HepG2 (cell line): ENCODE measurements at regions not wholly inside any gene's neighbourhood (a gene's known extent, or its start where the extent isn't known, plus 50 kb on each side); places are given as distances from the start of the nearest gene placed in this dataset.

ENCODE experiments used
- CHD4 ChIP-seq: fragments of 200-600 bp; sonication (generic); IDR thresholded peaks from 2 replicates; pipeline ENCODE4 v1.7.0; 2017; ENCODE audit warnings: mild to moderate bottlenecking, low read length, borderline replicate concordance
- FOXO1 ChIP-seq: sonication (generic); formaldehyde crosslinking; IDR thresholded peaks from 2 replicates; pipeline ENCODE4 v1.4.0; 2020; ENCODE audit warnings: missing genetic modification reagents
- HNF4G ChIP-seq, 2 experiments: sonication (generic) in 1 of 2; formaldehyde crosslinking in 1 of 2; IDR thresholded peaks; 2 replicates each; pipeline versions ENCODE4 v1.4.0 to v1.6.1; 2011 to 2020; ENCODE audit warnings: borderline replicate concordance in 2 of 2, low read depth in 2 of 2, mild to moderate bottlenecking in 2 of 2, low read length in 1 of 2, missing genetic modification reagents in 1 of 2, moderate library complexity in 1 of 2
- KLF12 ChIP-seq: sonication (generic); formaldehyde crosslinking; IDR thresholded peaks from 2 replicates; pipeline ENCODE4 v1.4.0; 2020; ENCODE audit warnings: missing genetic modification reagents, borderline replicate concordance
- KLF13 ChIP-seq: sonication (generic); formaldehyde crosslinking; IDR thresholded peaks from 2 replicates; pipeline ENCODE4 v1.4.0; 2020; ENCODE audit warnings: mild to moderate bottlenecking, missing genetic modification reagents
- MIXL1 ChIP-seq: IDR thresholded peaks from 2 replicates; pipeline ENCODE4 v1.6.1; 2016
- PPARG ChIP-seq: conservative IDR thresholded peaks from 2 replicates; pipeline ENCODE4 v1.6.1; 2016; ENCODE audit warnings: missing biosample characterization, missing genetic modification reagents
- SP5 ChIP-seq: IDR thresholded peaks from 2 replicates; pipeline ENCODE4 v1.6.1; 2016; ENCODE audit warnings: low read depth, borderline replicate concordance
- TARDBP ChIP-seq: sonication (generic); formaldehyde crosslinking; IDR thresholded peaks from 2 replicates; pipeline ENCODE4 v1.8.0; 2022; ENCODE audit warnings: mild to moderate bottlenecking, missing genetic modification reagents
- ZBTB8A ChIP-seq: sonication (generic); formaldehyde crosslinking; IDR thresholded peaks from 2 replicates; pipeline ENCODE4 v1.4.0; 2020; ENCODE audit warnings: mild to moderate bottlenecking, low read depth, missing genetic modification reagents, borderline replicate concordance
- ZFP36L2 ChIP-seq: sonication (generic); formaldehyde crosslinking; IDR thresholded peaks from 2 replicates; pipeline ENCODE4 v1.4.0; 2020; ENCODE audit warnings: missing genetic modification reagents
- ZMYM3 ChIP-seq: sonication (generic); formaldehyde crosslinking; IDR thresholded peaks from 2 replicates; pipeline ENCODE4 v1.5.1; 2020; ENCODE audit warnings: mild to moderate bottlenecking, missing genetic modification reagents
- ZNF136 ChIP-seq: sonication (generic); formaldehyde crosslinking; IDR thresholded peaks from 2 replicates; pipeline ENCODE4 v1.8.1; 2022; ENCODE audit warnings: low read depth, mild to moderate bottlenecking, moderate library complexity, missing genetic modification reagents
- ZNF138 ChIP-seq: sonication (generic); formaldehyde crosslinking; IDR thresholded peaks from 2 replicates; pipeline ENCODE4 v1.5.0; 2020; ENCODE audit warnings: mild to moderate bottlenecking, low read depth, missing genetic modification reagents
- ZNF660 ChIP-seq: sonication (generic); formaldehyde crosslinking; IDR thresholded peaks from 2 replicates; pipeline ENCODE4 v1.5.1; 2020; ENCODE audit warnings: mild to moderate bottlenecking, low read depth, missing genetic modification reagents, borderline replicate concordance
- ZNF678 ChIP-seq: sonication (generic); formaldehyde crosslinking; IDR thresholded peaks from 2 replicates; pipeline ENCODE4 v1.4.0; 2020; ENCODE audit warnings: mild to moderate bottlenecking, missing genetic modification reagents
- ZNF703 ChIP-seq: sonication (generic); formaldehyde crosslinking; IDR thresholded peaks from 2 replicates; pipeline ENCODE4 v1.5.1; 2020; ENCODE audit warnings: missing genetic modification reagents, mild to moderate bottlenecking, moderate library complexity, borderline replicate concordance
- TF ChIP-seq, protein P1 (sequence below): sonication (generic); formaldehyde crosslinking; IDR thresholded peaks from 2 replicates; pipeline ENCODE4 v1.4.0; 2020; ENCODE audit warnings: missing genetic modification reagents
- TF ChIP-seq, protein P2 (sequence below): sonication (generic); formaldehyde crosslinking; IDR thresholded peaks from 2 replicates; pipeline ENCODE4 v1.5.1; 2020; ENCODE audit warnings: mild to moderate bottlenecking, missing genetic modification reagents, borderline replicate concordance
- TF ChIP-seq, protein P3 (sequence below): sonication (generic); formaldehyde crosslinking; IDR thresholded peaks from 2 replicates; pipeline ENCODE4 v1.5.0; 2020; ENCODE audit warnings: mild to moderate bottlenecking, missing genetic modification reagents, borderline replicate concordance
- TF ChIP-seq, protein P4 (sequence below): fragments of 450-650 bp; IDR thresholded peaks from 2 replicates; pipeline ENCODE4 v1.6.1; 2016
- TF ChIP-seq, protein P5 (sequence below): IDR thresholded peaks from 2 replicates; pipeline ENCODE4 v1.6.1; 2016; ENCODE audit warnings: missing genetic modification reagents, missing compliant biosample characterization

DNA sequence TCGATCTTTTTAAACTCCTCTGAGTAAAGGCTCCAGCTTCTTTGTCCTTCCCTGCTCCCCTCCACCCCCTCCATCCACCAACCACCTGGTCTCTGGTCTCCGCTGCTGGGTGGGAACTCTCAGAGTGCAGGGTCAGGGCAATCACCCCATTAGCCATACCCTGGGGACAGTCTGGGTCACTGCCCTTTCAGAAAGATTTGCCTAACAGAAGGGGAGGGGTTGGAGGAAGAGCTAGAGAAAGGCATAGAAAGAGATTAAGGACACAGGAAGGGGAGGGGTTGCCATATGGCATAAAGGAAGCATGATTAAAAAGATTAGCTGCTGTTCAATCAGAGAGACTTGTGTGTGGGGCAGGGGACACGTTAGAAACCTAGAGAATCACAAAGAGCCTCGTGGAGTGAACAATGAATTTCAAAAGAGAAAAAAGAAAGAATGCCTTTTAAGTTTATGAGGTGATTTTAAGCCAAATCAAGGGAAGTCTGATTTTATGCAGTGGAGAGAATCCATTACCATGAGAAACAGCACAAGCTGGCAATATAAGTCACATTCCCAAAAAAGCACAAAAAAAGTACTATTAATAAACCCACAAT lies 115.5 kb upstream of the ACSL4 start (continued):
- TF ChIP-seq, protein P1, sequence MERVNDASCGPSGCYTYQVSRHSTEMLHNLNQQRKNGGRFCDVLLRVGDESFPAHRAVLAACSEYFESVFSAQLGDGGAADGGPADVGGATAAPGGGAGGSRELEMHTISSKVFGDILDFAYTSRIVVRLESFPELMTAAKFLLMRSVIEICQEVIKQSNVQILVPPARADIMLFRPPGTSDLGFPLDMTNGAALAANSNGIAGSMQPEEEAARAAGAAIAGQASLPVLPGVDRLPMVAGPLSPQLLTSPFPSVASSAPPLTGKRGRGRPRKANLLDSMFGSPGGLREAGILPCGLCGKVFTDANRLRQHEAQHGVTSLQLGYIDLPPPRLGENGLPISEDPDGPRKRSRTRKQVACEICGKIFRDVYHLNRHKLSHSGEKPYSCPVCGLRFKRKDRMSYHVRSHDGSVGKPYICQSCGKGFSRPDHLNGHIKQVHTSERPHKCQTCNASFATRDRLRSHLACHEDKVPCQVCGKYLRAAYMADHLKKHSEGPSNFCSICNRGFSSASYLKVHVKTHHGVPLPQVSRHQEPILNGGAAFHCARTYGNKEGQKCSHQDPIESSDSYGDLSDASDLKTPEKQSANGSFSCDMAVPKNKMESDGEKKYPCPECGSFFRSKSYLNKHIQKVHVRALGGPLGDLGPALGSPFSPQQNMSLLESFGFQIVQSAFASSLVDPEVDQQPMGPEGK (CRISPR knock-in tag) = peak; percentile 25
- no peak for TF ChIP-seq FOXO1 (CRISPR knock-in tag)
- TF ChIP-seq MIXL1 (CRISPR knock-in tag) = 0 out of 2 replicates have a peak, but pooled peaks have one; percentile 42
- TF ChIP-seq ZNF660 = no peak
- no peak for TF ChIP-seq ZNF136 (CRISPR knock-in tag)
- TF ChIP-seq KLF12 (CRISPR knock-in tag) = no peak
- TF ChIP-seq, protein P2, sequence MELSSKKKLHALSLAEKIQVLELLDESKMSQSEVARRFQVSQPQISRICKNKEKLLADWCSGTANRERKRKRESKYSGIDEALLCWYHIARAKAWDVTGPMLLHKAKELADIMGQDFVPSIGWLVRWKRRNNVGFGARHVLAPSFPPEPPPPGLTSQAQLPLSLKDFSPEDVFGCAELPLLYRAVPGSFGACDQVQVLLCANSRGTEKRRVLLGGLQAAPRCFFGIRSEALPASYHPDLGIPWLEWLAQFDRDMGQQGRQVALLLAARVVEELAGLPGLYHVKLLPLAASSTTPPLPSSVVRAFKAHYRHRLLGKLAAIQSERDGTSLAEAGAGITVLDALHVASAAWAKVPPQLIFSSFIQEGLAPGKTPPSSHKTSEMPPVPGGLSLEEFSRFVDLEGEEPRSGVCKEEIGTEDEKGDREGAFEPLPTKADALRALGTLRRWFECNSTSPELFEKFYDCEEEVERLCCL = no peak
- peak; percentile 59; the same call in 1 of the 2 replicates for TF ChIP-seq PPARG (CRISPR knock-in tag)
- TF ChIP-seq ZNF678 = no peak
- TF ChIP-seq ZMYM3 (CRISPR knock-in tag) = no peak; the same call in 1 of the 2 replicates
- no peak for TF ChIP-seq ZBTB8A (CRISPR knock-in tag)
- no peak for TF ChIP-seq ZNF138
- TF ChIP-seq, protein P3, sequence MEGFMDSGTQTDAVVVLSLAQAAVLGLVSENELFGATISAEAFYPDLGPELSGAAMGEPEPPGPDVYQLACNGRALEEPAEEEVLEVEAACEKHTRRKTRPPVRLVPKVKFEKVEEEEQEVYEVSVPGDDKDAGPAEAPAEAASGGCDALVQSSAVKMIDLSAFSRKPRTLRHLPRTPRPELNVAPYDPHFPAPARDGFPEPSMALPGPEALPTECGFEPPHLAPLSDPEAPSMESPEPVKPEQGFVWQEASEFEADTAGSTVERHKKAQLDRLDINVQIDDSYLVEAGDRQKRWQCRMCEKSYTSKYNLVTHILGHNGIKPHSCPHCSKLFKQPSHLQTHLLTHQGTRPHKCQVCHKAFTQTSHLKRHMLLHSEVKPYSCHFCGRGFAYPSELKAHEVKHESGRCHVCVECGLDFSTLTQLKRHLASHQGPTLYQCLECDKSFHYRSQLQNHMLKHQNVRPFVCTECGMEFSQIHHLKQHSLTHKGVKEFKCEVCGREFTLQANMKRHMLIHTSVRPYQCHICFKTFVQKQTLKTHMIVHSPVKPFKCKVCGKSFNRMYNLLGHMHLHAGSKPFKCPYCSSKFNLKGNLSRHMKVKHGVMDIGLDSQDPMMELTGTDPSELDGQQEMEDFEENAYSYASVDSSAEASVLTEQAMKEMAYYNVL (CRISPR knock-in tag) = peak; percentile 63; the same call in 1 of the 2 replicates
- TF ChIP-seq SP5 (CRISPR knock-in tag) = peak; percentile 80
- no peak for TF ChIP-seq CHD4
- 0 out of 2 replicates have a peak, but pooled peaks have one; percentile 21 for TF ChIP-seq HNF4G (IDR thresholded peaks at IDR 0.05; ENCODE audit: borderline replicate concordance, low read depth, low read length)
- no peak for TF ChIP-seq HNF4G (CRISPR knock-in tag; IDR thresholded peaks at IDR 0.05; ENCODE audit: borderline replicate concordance, low read depth)
- TF ChIP-seq TARDBP = peak; percentile 38; the same call in 1 of the 2 replicates
- TF ChIP-seq, protein P4, sequence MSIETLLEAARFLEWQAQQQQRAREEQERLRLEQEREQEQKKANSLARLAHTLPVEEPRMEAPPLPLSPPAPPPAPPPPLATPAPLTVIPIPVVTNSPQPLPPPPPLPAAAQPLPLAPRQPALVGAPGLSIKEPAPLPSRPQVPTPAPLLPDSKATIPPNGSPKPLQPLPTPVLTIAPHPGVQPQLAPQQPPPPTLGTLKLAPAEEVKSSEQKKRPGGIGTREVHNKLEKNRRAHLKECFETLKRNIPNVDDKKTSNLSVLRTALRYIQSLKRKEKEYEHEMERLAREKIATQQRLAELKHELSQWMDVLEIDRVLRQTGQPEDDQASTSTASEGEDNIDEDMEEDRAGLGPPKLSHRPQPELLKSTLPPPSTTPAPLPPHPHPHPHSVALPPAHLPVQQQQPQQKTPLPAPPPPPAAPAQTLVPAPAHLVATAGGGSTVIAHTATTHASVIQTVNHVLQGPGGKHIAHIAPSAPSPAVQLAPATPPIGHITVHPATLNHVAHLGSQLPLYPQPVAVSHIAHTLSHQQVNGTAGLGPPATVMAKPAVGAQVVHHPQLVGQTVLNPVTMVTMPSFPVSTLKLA = no peak
- TF ChIP-seq ZNF703 (CRISPR knock-in tag) = no peak
- TF ChIP-seq ZFP36L2 = no peak
- no peak for TF ChIP-seq KLF13
- TF ChIP-seq, protein P5, sequence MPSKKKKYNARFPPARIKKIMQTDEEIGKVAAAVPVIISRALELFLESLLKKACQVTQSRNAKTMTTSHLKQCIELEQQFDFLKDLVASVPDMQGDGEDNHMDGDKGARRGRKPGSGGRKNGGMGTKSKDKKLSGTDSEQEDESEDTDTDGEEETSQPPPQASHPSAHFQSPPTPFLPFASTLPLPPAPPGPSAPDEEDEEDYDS (CRISPR knock-in tag) = peak; percentile 41
